ENCODE measurements at regions not wholly inside any gene's neighbourhood (a gene's known extent, or its start where the extent isn't known, plus 50 kb on each side); places are given as distances from the start of the nearest gene placed in this dataset.

- Histone ChIP-seq H2AFZ (ENCODE audit: low read length) (no peak overlapping the region), H3K36me3 (ENCODE audit: insufficient read depth, low read length) (no peaks in the 10 kb centered on the region), H3K4me2 (ENCODE audit: low read length) (no peak overlapping the region), H3K9me3 (ENCODE audit: low read length) (no peaks in the 10 kb centered on the region), H4K20me1 (ENCODE audit: insufficient read depth, low read length) (no peaks in the 10 kb centered on the region; the same call in 1 of the 2 replicates), H3K27ac (ENCODE audit: low read depth, low read length, poor library complexity, severe bottlenecking) (no peak overlapping the region), H3K4me3 (ENCODE audit: low read depth, low read length, poor library complexity, severe bottlenecking) (no peak overlapping the region), H3K9me2 (ENCODE audit: insufficient read depth, low read length) (no peaks in the 10 kb centered on the region), H3K4me1 (ENCODE audit: insufficient read depth, low read length, poor library complexity, severe bottlenecking) (no peaks in the 10 kb centered on the region), H3K79me2 (ENCODE audit: insufficient read depth, low read depth, low read length) (no peaks in the 10 kb centered on the region)
- BruUV-seq (replicated peaks), result no TSS peak
- no peak for DNase-seq (ENCODE audit: low spot score)
- POLR2A ChIA-PET, result interaction anchor here (0.6 to 1.0 kb wide), 2 partner anchors 73 to 627 kb away, joined by 3 to 5 read pairs; no protein-coding TSS in a partner anchor
- intact Hi-C loops (cut with micrococcal nuclease; ENCODE audit: unreplicated experiment), result no loop called here
- no peak for TF ChIP-seq CTCF (conservative IDR thresholded peaks at IDR 0.05; ENCODE audit: low read length)
- CTCF ChIA-PET (ENCODE audit: unreplicated experiment), result no interaction called here
Measured at GRCh38 chr4:114085611-114086345, 106.3 kb upstream of the ARSJ start.

GRCh38 chr4:114087596-114088230 lies 108.3 kb upstream of the ARSJ start:
- Histone ChIP-seq H3K4me3 (ENCODE audit: low read depth, low read length, poor library complexity, severe bottlenecking) (no peak overlapping the region), H3K9me2 (ENCODE audit: insufficient read depth, low read length) (no peaks in the 10 kb centered on the region), H3K4me2 (ENCODE audit: low read length) (no peak overlapping the region), H2AFZ (ENCODE audit: low read length) (no peak overlapping the region), H3K4me1 (ENCODE audit: insufficient read depth, low read length, poor library complexity, severe bottlenecking) (no peaks in the 10 kb centered on the region), H3K27ac (ENCODE audit: low read depth, low read length, poor library complexity, severe bottlenecking) (no peak overlapping the region), H3K9me3 (ENCODE audit: low read length) (no peaks in the 10 kb centered on the region), H3K79me2 (ENCODE audit: insufficient read depth, low read depth, low read length) (no peaks in the 10 kb centered on the region), H3K36me3 (ENCODE audit: insufficient read depth, low read length) (no peaks in the 10 kb centered on the region), H4K20me1 (ENCODE audit: insufficient read depth, low read length) (no peaks in the 10 kb centered on the region; the same call in 1 of the 2 replicates)
- ChIA-PET POLR2A (no interaction called here), CTCF (ENCODE audit: unreplicated experiment) (no interaction called here)
- TF ChIP-seq CTCF (conservative IDR thresholded peaks at IDR 0.05; ENCODE audit: low read length) (no peak), EZH2phosphoT487 (IDR thresholded peaks at IDR 0.05; ENCODE audit: borderline replicate concordance, low read depth, low read length) (no peak)
- no TSS peak for BruUV-seq (replicated peaks)
- intact Hi-C loops (cut with micrococcal nuclease; ENCODE audit: unreplicated experiment), result no loop called here
- no peak for DNase-seq (ENCODE audit: low spot score)

GRCh38 chr4:114088481-114088880 lies 109.0 kb upstream of the ARSJ start:
- intact Hi-C loops (cut with micrococcal nuclease; ENCODE audit: unreplicated experiment), result no loop called here
- Histone ChIP-seq H3K9me2 (ENCODE audit: insufficient read depth, low read length) (no peaks in the 10 kb centered on the region), H3K79me2 (ENCODE audit: insufficient read depth, low read depth, low read length) (no peaks in the 10 kb centered on the region), H3K4me1 (ENCODE audit: insufficient read depth, low read length, poor library complexity, severe bottlenecking) (no peaks in the 10 kb centered on the region), H3K36me3 (ENCODE audit: insufficient read depth, low read length) (no peaks in the 10 kb centered on the region), H4K20me1 (ENCODE audit: insufficient read depth, low read length) (no peaks in the 10 kb centered on the region; the same call in 1 of the 2 replicates), H3K4me2 (ENCODE audit: low read length) (no peak overlapping the region), H3K27ac (ENCODE audit: low read depth, low read length, poor library complexity, severe bottlenecking) (no peak overlapping the region), H2AFZ (ENCODE audit: low read length) (no peak overlapping the region), H3K9me3 (ENCODE audit: low read length) (no peaks in the 10 kb centered on the region), H3K4me3 (ENCODE audit: low read depth, low read length, poor library complexity, severe bottlenecking) (no peak overlapping the region)
- no peak for DNase-seq (ENCODE audit: low spot score)
- POLR2A ChIA-PET, result interaction anchor here (0.6 to 0.8 kb wide), 3 partner anchors 29 to 665 kb away, joined by 3 read pairs; no protein-coding TSS in a partner anchor
- no peak for TF ChIP-seq CTCF (conservative IDR thresholded peaks at IDR 0.05; ENCODE audit: low read length)
- no peak for TF ChIP-seq EZH2phosphoT487 (IDR thresholded peaks at IDR 0.05; ENCODE audit: borderline replicate concordance, low read depth, low read length)
- BruUV-seq (replicated peaks), result no TSS peak
- CTCF ChIA-PET (ENCODE audit: unreplicated experiment), result no interaction called here

Data from OCI-LY7 (cell line).